ENCODE measurements at regions not wholly inside any gene's neighbourhood (a gene's known extent, or its start where the extent isn't known, plus 50 kb on each side); places are given as distances from the start of the nearest gene placed in this dataset.
A peak's percentile ranks its signal among the peaks of the same experiment; 100 is the strongest.

DNA sequence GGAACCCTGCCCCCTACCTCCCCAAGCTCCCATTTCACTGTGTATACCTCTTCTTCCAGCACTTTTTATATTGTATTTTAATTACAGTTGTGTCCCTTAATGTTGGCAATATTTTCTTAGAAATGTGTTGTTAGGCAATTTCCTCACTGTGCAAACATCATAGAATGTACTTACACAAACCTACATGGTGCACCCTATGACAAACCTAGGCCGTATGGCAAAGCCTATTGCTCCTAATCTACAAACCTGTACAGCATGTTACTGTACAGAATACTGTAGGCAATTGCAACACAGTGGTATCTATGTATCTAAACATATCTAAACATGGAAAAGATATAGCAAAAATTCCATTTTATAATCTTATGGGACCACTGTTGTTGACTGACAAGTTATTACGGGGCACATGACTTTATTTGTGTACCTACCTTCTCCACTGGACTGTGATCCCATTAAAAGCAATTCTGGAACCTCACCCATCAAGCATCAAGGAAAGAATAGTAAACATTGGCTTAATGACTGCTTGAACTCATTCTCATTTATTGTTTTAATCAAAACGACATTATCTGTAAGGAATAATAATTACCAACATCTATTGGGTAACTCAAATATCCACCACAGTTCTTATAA lies 1641.5 kb upstream of the ZEB2 start:
- no peak for DNase-seq (ENCODE audit: low read depth in 4 of 4, low spot score in 3 of 4)

DNA sequence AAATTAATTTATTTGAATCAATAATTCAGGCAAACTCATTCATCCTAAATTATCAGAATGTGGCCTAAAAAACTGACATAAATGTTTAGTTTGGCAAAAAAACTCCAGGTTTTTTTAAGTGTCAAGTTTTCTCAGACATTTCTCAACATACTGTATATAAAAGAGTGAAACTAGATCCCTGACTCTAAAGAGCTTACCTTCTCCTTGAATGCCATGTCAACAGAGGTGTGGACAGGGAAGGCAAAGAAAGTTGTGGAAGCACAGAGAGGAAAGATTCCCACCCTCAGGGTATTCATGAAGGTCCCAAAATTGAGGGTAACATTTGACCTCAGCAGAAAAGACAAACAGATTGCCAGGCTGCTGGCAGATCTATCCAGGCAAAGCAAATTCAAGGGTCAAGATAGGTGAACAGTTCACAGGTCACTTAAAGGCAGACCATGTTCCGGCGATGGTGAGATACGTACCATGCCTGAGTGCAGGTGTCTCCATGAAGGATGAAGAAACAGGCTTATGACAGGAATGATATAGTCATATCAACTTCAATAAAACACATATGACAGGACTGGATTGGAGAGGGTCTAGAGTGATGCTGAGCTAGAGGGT lies 1638.3 kb upstream of the ZEB2 start:
- no peak for DNase-seq (ENCODE audit: low read depth in 4 of 4, low spot score in 3 of 4)

DNA sequence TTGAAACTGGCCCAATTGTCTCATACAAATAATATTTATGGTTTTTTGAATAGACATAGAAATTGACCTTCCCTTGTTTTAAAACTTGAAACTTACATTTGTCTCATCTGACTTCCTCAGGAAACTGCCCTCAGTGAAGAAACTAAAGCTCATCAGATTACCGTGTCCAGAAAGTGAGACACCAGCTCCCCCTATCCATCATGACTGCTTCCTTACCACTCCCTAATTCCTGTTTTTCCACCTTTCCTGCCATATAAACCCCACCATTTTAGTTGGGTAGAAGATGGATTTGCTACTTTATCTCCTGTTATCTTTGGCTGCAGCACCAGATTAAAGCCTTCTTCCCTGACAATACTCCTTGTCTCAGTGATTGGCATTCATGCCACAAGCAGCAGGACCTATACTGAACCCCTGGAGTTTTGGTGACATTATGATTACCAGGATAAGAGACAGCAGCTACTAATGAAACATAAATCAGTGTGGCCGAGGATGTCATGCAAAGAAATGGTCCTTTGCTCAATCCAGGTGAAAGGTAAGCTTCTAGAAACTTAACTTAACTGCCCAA lies 1627.6 kb upstream of the ZEB2 start:
- DNase-seq (ENCODE audit: low read depth in 4 of 4, low spot score in 3 of 4): no peak

DNA sequence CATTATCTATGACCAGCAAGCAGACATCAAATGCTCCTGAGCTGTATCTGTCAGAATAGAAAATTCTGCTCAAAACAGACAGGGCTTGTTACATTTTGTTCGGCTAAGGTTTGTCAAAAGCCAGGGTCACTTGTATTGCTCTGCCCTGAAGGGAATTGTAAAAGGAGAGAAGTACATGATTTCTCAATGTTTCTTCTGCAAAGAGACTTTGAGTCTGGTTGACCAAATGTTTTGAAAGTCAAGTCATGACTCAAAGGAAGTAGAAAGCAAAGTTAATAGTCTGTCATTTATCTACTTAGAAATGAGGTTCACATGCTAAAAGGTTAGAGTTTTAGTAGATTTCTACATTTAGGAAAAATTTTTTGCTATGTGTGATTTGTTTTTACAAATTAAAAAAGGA lies 1624.1 kb upstream of the ZEB2 start:
- no peak for DNase-seq (ENCODE audit: low read depth in 4 of 4, low spot score in 3 of 4)

DNA sequence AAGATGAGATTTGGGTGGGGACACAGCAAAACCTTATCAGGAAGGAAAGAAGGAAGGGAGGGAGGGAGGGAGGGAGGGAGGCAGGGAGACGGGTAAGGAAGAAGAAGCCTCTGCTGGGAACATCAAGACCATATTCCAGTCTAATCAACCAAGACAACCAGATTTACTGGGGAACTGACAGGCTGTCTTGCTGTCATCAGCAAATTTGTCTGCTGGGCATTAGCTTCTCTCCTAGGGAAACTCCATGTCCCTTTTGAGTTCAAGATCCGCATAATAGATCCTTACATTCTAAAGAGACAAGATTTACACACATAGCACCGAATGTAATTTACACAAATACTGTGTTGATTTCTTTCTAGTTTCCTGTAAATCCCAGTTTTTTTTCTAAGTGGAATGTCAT lies 1618.9 kb upstream of the ZEB2 start:
- DNase-seq (ENCODE audit: low read depth in 4 of 4, low spot score in 3 of 4): no peak

DNA sequence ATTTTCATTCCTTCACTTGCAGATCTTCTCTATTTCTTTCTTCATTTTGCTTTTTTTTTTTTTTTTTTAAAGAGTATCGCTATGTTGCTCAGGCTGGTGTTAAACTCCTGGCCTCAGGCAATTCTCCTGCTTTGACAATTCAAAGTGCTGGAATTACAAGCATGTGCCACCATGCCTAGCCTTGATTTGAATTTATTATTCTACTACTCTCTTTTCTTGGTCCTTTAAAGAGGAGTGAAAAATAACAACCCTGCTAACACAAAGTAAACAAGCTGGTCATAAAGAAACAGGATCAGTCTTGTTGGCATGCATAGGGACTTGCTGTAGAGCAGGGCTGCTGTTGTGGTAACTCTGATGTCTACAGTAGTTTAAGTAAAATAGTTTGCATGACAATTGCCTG lies 1615.3 kb upstream of the ZEB2 start:
- peak in 3 of 4 donors; percentile 12 to 36 (median 15) for DNase-seq (ENCODE audit: low read depth in 4 of 4, low spot score in 3 of 4)

DNA sequence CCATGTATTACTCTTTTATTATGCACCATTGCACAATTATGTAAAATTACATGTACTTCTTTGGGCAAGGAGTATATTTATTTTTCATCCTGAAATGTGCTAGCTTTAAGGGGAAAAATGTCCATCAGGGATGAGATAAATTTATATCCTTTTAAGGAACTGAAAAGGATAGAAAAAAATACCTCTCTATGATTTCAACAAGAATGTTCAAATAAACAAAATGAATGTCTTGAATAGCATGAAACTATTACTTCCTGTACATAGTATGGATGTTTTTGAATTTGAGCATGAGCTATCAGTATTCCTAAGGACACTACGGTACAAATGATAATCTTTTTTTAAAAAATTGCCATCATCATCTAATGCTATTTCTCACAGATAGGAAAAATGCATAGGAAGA lies 1611.9 kb upstream of the ZEB2 start:
- DNase-seq (ENCODE audit: low read depth in 4 of 4, low spot score in 3 of 4): no peak

DNA sequence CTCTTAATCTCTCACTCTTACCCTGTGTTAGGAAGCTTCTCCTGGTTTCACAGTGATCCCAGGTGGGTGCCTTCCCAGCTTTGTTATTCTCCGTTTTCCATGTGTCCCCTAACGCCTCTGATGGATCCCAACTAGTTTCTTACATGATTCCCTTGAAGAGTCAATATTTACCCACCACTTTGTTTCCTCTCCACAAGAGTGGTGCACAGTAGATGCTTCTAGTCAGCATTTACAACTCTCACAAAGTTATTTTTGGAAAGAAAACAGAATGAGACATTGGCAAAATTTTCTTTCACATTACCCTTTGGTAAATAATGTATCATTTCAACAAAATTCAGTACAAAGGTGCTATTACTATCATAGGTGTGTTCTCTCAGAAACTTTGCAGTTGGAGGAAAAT lies 1611.1 kb upstream of the ZEB2 start:
- no peak for DNase-seq (ENCODE audit: low read depth in 4 of 4, low spot score in 3 of 4)

DNA sequence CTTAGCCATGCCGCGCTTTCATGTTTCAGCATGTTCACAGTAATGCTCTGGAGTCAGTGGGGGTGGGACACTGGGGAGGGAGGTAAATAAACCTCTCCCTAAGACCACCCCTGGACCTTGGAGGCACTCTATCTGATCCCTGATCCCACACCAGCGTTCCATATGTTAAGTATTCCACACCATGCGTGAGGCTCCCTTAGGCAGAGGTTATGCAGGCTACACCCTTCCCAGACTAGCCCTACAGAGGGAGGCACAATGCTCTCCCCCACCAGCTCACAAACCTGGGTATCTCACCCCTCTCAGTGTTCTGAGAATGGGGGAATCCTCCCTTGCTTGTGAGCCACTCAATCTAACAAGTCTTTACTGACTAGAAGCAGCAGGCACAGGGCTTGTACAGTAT lies 1610.4 kb upstream of the ZEB2 start:
- no peak for DNase-seq (ENCODE audit: low read depth in 4 of 4, low spot score in 3 of 4)

DNA sequence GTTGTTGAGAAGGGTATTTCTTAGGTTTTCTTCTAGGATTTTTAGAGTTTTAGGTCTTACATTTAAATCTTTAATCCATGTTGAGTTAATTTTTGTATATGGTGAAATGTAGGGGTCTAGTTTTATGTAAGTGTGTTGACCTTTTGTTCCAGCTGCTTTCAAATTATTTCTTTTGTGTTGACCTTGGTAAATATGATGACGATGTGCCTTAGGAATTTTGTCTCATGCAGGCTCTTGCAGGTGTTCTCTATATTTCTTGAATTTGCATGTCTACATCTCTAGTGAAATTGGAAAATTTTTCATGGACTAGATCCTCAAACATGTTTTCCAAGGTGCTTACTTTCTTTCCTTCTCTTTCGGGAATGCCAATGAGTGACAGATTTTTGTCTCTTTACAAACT lies 1609.3 kb upstream of the ZEB2 start:
- DNase-seq (ENCODE audit: low read depth in 4 of 4, low spot score in 3 of 4): no peak

DNA sequence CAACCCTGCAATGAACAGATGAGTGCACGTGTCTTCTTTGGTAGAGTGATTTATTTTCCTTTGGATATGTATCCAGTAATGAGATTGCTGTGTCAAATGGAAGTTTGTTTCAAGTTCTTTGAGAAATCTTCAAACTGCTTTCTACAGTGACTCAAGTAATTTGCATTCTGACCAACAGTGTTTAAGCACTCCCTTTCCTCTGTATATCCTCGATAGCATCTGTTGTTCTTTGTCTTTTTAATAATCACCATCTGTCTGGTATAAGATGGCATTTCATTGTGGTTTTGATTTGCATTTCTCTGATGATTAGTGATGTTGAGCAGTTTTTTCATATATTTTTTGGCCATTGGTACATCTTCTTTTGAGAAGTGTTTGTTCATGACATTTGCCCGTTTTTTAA lies 1608.3 kb upstream of the ZEB2 start:
- no peak for DNase-seq (ENCODE audit: low read depth in 4 of 4, low spot score in 3 of 4)

DNA sequence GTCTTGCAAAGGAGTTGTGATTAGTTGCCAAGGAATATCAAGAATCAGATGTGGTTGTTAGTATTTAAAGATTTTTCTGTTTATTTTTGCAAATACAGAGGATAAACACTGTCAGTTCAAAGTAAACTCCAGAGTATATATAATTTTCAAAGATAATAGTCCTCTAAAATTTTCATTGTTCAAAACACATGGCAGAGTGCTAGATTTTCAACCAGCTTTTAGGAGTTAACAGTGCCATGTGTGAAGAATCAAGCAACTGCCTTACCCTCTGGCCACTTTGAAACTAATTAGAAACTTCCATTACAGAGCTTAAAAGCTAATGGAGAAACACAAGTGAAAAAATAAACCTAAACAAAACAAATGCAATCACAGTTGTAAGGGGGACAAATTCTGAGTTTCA lies 1605.6 kb upstream of the ZEB2 start:
- DNase-seq (ENCODE audit: low read depth in 4 of 4, low spot score in 3 of 4): no peak

DNA sequence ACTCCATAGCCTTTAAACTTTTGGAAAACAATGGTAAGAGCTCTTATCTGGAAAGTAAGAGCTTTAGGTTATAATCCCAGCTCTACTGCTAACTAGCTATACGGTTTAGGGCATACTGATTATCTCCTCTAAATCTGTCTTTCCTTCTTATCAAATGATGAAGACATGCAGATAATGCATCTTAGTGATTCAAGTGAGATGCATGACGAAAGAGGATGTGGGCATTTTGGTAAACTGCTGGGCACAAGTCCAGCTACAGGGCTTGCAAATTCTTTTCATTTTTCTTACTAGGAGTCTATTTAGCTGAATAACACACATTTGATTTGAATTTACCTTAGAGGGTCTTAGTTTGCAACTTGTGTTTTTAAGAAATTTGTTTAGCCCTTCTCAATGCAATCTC lies 1604.8 kb upstream of the ZEB2 start:
- DNase-seq (ENCODE audit: low read depth in 4 of 4, low spot score in 3 of 4): no peak

DNA sequence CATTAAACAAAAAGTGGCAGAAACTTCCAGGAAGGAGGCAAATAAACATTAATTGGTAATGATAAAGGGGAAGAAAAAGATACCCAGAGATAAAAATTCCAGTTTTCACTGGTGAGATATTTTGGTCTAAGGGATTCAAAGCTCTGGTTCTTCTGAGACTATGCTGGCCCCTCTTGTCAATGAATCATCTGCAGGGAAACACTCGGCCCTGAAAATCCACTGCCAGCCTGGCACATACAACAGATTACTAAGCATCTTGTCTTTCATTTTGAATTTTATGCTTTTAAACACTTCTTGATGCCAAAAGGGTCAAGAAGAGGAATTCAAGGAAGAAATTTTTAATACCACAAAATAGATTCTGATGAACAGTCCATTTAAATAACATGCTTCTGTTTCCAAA lies 1603.8 kb upstream of the ZEB2 start:
- no peak for DNase-seq (ENCODE audit: low read depth in 4 of 4, low spot score in 3 of 4)

DNA sequence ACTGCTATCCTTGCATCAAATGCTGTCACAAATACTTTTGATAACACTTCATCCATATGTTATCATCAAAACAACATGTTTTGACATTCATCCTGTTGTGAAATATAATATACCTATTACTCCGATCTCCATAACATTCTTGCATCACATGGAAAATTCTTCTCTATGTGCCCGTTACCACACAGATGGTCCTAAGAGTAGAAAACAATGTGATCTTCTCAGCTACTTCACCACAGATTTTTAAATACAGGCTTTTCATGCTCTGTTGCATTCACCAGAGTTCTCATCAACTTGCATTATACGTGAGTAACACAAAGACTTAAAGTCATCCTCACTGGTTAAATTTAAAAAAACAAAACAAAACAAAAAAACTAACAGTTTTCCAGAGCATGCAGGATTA lies 1603.3 kb upstream of the ZEB2 start:
- no peak for DNase-seq (ENCODE audit: low read depth in 4 of 4, low spot score in 3 of 4)

DNA sequence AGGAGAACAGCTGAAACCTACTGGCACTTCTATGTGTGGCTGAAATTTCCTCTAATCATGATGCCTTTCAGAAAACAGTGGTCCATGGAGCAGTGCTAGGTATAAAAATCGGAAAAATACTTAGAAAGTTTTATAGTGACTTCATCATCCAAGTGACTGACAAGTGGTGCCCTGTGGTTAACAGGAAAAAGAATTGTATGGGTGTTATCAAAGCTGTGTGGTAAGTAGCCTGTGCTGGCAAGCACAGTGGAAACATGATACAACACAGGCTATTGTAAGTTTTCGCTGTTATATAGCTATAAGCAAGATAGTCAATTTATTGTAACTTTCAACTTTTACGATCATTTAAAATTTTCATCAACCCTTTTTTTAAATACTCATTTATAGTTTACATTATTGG lies 1599.7 kb upstream of the ZEB2 start:
- DNase-seq (ENCODE audit: low read depth in 4 of 4, low spot score in 3 of 4): no peak

DNA sequence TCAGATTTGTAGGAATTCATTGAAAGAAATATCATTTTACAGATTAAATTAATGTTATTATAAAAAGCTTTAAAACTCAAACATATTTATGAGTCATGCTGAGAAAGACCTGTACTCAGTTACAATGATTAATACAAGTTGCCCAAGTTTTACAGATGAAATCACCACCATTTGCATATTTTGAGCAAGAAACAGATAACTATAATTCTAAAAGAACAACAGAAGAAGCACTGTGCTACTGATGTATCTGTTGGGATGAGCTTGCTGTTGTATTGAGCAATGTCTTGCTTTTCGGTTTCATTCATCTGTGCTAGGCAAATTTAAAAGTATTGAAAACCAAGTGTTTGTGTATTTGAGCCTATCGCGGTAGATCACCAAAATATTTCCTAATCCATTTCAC lies 1589.1 kb upstream of the ZEB2 start:
- no peak for DNase-seq (ENCODE audit: low read depth in 4 of 4, low spot score in 3 of 4)

DNA sequence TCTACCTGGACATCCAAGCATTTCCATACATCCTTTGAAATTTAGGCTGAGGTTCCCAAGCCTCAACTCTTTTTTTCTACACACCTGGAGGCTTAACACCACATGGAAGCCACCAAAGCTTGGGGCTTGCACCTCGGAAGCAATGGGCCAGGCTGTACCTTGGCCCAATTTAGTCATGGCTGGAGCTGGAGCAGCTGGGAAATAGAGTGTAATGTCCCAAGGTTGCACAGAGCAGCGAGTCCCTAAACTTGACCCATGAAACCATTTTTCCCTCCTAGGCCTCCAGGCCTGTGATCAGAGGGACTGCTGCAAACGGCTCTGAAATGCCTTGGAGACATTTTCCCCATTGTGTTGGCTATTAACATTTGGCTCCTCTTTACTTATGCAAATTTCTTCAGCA lies 1574.3 kb upstream of the ZEB2 start:
- no peak for DNase-seq (ENCODE audit: low read depth in 4 of 4, low spot score in 3 of 4)

DNA sequence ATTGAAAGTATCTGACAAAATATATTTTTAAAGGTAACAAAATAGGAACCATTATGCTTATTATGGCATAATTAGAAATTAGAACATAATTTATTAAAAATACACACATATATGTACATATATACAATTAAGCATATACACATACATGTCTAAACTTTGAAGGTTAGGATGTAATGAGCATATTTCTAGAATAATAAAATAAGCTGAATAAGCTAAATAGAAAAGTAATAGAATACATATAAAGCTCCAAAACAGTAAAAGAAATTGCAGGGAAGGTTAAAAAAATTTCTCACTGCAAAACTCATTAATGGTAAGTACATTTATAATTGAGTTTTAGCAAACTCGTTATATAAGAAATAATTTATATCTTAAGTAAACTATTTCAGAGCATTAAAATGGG lies 1561.5 kb upstream of the ZEB2 start:
- DNase-seq (ENCODE audit: low read depth in 4 of 4, low spot score in 3 of 4): no peak

DNA sequence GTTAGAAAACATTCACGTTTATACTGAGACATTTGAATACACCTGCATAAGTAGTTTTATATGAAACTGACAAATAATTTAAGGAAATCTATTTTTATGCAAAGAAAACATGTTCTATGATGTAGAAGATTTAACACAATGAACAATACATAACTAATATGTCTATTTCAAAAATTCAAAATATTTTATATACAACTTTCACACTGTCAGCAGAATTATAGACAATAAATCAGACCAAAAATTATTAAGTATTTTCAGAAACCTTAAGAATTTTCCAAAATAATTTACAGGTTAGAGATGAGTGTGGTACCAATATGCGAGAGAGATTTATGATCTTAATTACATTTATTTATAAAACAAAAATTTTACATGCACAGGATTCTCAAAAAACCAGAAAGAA lies 1561.0 kb upstream of the ZEB2 start:
- no peak for DNase-seq (ENCODE audit: low read depth in 4 of 4, low spot score in 3 of 4)

DNA sequence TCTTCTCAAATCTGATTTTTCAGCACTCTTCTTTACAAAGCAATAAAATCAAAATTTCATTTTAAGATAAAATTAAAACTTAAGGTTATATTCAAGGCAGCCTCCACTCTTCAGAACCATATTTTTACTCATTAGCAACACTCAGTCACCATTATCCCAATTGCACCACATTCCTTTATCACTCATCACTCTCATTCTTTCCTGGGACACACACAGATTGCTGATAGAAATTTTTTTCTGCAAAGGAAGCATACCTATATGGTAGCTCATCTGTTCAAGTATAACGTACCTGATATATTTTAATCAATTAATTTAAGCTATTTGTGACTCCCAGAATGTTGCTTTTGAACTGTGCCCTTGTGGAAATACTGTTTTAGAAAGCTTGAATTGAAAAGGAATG lies 1559.3 kb upstream of the ZEB2 start:
- no peak for DNase-seq (ENCODE audit: low read depth in 4 of 4, low spot score in 3 of 4)

DNA sequence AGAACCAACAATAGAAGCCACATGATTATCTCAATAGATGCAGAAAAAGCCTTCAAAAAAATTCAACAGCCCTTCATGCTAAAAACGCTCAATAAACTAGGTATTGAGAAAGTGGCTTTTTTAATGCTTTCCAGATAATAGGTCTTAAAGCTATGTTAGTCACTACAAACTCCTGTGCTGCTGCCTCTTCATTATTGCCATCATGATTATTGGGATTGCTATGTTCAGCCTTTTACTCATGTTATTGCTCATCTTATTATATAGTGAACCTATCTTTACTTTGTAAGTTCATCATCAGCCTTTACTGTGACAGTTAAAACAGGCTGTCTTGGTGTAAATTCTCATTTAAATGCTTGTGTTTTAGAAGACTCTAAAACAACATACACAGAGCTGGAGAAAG lies 1557.2 kb upstream of the ZEB2 start:
- no peak for DNase-seq (ENCODE audit: low read depth in 4 of 4, low spot score in 3 of 4)

DNA sequence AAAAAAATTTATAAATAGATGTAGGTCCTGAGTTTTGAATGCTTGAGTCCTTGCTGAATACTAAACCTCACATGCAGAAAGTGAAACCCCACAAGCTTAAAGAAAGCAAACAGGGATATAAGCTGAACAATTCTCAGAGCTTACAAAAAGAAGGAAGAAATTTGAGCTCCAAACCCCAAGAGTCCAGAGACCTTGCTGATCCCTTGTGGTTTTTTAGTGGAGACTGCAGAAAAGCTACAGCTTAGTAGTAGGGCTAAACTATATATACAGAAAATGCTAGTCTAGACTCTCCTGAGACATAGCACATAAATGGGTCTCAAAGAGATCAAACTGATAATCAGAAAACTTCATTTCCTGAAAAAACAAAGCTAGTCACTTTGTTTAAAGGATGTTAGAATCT lies 1548.1 kb upstream of the ZEB2 start:
- no peak for DNase-seq (ENCODE audit: low read depth in 4 of 4, low spot score in 3 of 4)
